ENCODE measurements at regions not wholly inside any gene's neighbourhood (a gene's known extent, or its start where the extent isn't known, plus 50 kb on each side); places are given as distances from the start of the nearest gene placed in this dataset.
"Not testable (repeated sequence)": the region's sequence is repeated elsewhere in the genome, so short reads cannot be mapped to it uniquely, and the experiment has no call there.

DNA sequence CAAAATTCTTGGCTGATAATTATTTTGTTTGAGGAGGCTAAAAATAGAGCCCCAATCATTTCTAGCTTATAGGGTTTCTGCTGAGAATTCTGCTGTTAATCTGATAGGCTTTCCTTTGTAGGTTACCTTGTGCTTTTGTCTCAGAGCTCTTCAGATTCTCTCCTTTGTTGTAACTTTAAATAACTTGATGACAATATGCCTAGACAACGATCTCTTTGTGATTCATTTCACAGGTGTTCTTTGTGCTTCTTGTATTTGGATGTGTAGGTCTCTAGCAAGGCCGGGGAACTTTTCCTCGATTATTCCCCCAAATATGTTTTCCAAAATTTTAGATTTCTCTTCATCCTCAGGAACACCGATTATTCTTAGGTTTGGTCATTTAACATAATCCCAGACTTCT, 376.5 kb upstream of the MAN1A1 start:
- no peak for DNase-seq (ENCODE audit: low read depth)

DNA sequence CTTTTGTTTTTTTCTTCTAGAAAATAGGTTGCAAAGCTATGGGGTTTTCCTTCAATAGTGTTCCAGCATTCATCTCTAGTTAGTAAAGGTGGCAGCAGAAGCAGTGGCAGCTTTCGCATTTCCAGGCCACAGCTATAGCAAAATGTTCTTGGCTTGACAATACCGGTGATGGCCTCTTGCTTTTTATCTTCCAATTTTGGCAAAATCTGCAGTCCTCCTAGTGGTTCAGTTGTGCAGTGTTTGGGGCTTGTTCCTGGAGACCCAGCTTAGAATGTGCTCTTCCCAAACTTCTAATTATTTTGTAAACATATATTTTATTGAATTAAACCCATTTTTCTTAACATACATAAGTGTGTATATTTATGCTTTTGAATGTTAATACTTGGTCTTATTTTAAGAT, 370.6 kb upstream of the MAN1A1 start:
- DNase-seq (ENCODE audit: low read depth) = no peak

DNA sequence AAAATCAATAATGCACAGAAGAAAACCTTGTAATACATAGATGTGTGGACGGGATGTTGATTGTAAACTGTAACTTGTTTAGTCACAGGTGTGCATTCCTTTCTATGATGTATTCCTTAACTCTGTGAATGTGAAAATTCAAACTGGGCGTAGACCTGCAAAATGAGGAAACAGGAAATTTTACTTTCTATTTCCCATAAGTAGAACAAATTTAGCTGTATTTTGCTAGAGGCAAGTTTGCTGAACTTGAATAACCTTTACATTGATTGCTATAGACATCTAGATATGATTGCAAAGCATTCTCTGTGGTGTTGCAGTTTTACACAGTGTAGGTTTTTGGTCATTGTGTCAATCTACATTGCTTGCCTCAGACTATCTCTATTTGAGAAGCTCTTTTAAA, 368.4 kb upstream of the MAN1A1 start:
- no peak for DNase-seq (ENCODE audit: low read depth)

DNA sequence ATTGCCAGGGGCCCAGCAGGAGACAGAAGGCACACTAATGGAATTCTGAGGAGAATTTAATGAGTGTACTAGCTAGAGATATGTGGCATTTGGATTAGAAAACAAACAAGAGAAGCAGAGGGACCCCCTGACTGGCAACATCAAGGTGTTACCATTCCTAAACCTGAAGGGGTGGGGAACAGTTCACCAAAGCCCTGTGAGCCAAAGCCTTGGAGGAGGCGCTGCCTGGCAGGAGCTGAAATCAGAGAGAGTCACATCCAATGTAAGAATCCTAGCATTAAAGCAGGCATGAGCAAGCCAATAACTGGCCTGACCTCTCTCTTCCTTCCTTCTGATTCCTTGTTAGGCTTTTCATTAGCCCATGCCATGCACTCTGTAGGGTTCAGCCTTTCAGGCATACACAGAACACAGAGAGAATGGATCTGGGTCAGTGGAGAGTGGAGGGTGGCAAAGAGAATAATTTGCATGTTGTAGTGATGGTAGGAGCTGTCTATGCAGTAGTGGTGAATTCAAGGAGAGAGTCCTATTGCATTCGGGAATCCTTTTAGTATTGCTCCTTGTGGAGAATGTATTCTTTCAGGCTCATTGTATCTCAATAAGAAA, 367.2 kb upstream of the MAN1A1 start:
- no peak for DNase-seq (ENCODE audit: low read depth)

DNA sequence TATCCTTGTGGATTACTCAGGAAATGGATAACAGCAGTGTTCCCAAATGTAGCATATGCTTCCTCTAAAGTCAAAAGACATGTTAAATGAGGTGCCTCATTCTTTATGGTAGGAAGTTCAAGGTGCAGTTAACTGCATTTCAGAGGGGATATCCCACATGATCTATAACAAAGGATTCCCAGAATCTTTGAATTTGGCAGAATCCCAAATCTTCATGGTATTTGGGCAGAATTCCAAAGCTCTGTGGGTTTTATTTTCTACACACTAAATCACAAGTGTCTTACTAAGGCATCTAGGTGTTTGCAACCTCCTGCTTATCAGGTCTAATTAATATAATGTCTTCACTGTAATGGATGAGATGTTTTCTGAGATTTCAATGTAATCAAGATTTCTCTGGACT, 364.3 kb upstream of the MAN1A1 start:
- no peak for DNase-seq (ENCODE audit: low read depth)

DNA sequence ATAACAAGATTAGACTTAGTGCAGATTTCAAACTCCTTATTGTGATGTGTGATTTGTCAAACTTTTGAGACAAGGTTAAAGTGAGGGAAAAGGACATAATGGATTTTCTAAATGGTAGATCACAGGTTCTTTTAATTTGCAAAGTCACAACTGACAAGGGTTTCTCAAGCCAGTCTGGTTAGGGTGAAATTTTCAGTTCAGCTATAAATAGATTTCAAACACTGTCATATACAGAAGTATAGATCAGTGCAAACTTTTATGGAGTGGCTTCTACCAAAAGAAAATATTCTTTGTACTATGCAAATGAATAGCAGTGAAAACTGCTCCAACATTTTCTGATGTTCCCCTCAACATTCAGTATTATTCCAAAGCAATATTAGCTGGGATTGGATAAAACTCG, 337.1 kb upstream of the MAN1A1 start:
- DNase-seq (ENCODE audit: low read depth) = no peak

DNA sequence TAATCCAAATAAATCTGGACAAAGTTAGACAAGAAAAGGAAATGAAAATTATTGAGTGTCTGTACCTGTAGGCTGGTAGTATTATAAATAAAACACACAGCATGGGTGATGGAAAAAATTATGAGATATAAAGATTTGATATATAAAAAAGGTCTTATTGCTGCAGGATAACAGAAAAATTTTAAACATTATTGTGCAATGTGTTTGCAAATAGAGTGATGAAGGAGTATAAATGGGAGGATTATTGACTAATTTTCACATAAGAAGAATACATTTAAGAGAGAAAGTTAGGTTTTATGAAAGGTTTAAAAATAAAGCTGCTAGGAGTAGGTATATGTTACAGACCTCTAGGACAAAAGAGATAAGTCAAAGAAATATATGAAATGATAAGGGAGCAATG, 336.7 kb upstream of the MAN1A1 start:
- DNase-seq (ENCODE audit: low read depth) = no peak

DNA sequence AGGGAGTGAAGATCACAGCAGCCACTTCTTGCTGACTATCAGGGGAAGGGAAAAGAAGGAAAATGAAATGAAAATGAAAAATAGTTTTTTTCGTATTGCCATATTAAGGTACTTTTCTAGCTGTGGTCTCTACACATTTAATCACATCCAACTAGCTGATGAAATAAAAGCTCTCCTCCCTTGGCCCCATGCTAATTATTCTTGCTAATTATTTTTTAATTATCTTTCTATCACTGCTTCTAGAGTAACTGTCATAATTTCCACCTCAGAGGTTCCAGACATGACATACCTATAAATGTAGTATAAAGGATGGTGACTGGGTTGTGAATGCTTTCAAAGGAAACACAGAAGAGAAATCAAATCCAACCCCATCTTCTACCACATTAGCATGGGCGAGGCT, 334.1 kb upstream of the MAN1A1 start:
- DNase-seq (ENCODE audit: low read depth) = no peak

DNA sequence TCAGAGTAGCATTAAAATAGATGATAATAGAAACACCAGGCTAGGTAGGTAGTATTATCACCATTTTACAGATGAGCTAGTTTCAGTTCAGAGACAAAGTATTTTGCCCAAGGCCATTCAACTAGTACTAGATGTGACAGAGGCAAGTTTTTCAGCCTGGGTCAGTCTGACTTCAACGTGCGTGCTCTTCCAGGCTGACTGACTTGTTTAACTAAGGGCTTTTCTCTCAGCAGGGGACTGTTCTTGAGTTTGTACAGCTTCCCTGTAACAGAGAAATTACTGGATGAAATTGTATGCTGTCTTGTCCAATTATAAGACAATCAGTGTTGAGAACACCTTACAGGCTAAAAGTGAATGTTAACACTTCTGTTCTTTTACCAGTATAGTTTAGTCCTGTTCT, 333.5 kb upstream of the MAN1A1 start:
- no peak for DNase-seq (ENCODE audit: low read depth)

DNA sequence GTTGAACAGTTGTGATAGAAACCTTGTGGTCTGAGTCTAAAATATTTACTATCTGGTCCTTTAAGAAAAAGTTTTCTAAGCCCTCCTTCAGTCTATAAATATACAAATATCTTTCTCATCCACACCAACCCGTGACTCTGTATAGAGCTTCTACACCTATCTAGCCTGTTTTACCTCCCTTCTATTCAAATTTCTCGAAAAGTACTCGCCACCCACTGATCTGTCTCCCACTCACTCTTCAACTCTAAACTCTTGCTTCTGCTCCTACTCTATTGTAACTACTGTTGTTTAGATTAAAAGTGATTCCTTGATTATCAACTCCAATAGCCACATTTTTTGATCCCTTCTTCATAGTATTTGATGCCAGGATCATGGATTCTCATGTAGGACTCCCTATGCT, 329.4 kb upstream of the MAN1A1 start:
- DNase-seq (ENCODE audit: low read depth) = no peak

DNA sequence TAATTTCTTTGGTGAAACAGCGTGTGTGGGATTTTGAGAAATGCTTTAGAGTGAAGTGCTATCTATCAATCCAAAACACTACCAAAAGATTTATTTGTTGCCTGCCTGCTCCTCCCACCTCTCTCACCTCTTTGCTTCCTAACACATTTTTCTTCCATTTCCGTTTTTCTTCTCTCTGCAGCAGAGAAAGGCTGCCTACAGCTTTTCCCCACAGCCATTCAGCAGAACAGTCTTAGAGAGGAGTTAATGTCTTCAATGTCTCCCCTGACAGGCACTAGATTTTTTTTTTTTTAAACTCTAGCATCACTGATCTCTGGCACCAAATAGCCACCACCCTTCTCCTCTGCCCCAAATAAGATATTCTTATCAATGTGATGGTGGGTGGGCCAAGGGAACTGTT, 327.8 kb upstream of the MAN1A1 start:
- no peak for DNase-seq (ENCODE audit: low read depth)

DNA sequence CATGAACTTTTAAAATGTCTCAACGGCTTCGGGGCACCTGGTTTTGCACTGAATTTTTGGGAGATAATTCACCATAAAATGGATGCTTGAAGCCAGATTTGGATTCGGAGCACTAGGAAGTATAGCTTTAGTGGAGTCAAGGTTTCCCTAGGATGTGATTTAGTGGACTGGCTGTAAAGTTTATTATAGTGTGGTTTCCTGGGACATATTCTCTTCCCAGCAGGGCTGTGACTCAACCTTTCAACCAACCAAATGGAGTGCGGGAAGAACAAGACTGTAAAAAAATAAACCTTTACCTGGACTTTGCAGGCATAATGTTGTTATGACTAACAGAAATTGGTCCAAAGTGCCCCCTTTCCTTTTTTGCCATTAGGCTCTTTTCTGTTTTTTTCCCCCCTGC, 327.4 kb upstream of the MAN1A1 start:
- no peak for DNase-seq (ENCODE audit: low read depth)

DNA sequence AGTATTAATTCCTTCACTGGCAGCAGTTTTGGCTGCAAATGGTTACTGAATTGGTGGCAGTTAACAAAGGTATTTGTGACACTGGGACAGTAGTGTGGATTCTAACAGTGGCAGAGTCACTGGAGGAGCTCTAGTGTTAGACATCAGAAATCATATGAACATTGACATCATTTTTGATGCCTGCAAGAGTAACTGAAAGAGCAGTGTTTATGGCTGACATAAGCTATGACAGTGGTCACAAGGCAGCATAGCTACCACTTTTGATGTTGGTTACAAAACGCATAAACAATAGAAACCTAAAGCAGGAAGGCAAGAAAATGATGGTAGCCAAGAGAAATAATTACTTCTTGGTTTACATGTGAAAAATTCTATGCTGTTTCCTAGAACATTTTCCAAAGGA, 326.7 kb upstream of the MAN1A1 start:
- DNase-seq (ENCODE audit: low read depth) = no peak

DNA sequence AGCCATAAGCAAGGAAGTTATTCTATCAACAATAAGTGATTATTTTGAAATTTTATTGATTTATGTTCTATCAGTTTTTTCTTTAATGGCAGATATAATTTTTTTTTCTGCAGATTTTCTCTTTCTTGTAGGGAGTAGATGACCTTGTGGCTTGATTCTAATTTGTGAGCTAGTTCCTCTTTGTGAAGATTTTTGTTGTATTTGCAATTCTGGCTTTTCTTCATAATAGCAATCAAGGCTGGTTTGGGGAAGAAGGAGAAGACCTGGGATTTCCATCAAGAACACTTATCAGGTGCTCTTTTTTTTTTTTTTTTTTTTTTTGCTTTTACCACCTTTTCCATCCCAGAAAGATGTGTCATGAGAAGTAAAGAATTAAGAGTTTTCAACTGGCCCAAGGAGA, 324.2 kb upstream of the MAN1A1 start:
- no peak for DNase-seq (ENCODE audit: low read depth)

DNA sequence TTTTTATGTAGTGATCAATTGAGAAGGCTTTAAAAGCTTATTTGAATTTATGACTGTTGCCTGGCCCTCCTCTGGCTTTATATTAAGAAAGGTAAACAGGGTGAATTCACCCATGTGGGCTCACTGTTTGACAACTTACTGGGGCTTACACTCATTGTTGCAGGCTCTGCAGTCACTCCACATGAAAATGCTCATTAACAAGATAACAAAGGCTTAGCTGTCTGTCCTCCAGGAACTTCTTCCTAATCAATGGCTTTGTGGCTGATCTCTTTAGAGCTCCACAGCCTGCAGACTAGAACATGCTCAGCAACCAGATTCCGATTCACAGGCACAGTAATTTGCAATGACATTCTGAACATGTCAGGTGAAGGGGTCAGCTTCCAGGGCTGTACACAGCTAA, 323.2 kb upstream of the MAN1A1 start:
- no peak for DNase-seq (ENCODE audit: low read depth)

DNA sequence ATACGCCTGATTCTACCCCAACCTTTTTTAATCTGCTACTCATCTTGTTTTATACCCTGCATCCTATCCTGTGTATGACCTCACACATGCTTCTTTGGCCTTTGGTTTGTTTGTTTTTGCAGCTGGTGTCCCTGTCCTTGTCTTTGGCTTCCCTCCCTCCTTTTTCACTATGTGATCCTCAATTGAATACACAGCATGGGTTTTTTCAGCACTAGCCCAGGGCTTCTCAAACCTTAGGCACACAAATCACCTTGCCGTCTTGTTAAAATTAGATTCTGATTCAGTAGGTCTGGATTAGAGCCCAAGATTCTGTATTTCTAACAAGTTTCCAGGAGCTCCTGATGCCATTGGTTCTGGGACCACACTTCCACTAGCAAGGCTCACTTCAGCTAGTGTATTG, 321.5 kb upstream of the MAN1A1 start:
- no peak for DNase-seq (ENCODE audit: low read depth)

DNA sequence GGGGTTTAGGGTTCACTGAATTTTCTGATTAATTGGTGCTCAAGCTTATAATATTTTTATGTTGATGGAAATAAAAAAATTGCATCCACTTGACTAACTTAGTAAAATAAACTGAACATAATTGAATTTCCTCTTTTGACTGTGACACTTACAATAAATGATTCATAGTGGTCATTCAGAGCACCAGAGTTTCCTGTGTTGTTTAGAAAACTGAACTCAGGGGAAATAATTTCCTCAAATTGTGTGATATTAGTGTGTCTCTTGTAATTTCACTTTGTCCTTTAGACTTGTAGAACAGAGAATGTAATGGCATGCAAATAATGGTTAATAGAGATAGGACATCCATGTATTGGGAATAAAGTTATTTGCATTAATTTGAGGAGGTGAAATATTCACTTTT, 319.7 kb upstream of the MAN1A1 start:
- no peak for DNase-seq (ENCODE audit: low read depth)

DNA sequence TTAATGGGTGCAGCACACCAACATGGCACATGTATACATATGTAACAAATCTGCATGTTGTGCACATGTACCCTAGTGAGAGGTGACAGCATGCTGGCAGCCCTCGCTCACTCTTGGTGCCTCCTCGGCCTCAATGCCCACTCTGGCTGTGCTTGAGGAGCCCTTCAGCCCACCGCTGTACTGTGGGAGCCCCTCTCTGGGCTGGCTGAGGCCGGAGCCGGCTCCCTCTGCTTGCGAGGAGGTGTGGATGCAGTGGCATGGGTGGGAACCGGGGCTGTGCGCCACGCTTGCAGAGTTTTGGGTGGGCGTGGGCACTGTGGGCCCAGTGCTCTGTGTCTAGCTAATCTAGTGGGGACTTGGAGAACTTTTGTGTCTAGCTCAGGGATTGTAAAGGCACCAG, 315.9 kb upstream of the MAN1A1 start:
- DNase-seq (ENCODE audit: low read depth) = not testable (repeated sequence)

DNA sequence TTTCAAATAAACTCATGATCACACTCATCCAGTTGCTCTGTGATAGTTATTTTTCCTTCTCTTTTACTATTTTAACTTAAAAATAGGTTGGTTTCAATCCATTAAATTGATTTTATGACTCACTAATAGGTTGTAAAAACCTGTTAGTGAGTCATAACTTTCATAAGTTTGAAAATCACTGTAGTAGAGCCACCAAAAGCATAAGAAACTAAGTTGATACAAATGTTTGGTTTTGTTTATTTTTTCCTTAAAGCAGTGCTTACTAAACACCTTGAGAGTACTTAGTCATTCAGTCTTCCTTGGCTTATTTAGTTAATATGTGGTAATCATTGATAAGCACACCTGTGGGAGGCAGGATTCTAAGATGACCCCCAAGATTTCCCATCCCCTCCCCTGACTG, 312.1 kb upstream of the MAN1A1 start:
- DNase-seq (ENCODE audit: low read depth) = no peak

DNA sequence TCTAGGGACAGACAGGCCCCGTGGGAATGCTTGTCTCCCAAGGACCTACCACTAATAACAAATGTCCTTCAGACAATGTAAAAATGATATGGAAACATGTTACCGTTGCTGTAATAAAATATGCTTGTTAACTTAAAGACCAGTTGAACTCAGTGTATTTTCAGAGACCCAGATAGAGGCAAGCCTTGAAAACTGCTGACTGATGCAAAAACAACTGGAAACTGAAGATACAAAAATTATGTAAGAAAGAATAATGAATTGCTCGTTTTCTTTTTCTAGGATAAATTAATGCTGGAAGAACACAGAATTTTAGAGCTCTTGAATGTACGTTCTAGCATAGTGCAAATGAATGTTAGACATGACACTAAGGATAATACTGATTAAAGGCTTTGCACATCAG, 311.5 kb upstream of the MAN1A1 start:
- DNase-seq (ENCODE audit: low read depth) = no peak

DNA sequence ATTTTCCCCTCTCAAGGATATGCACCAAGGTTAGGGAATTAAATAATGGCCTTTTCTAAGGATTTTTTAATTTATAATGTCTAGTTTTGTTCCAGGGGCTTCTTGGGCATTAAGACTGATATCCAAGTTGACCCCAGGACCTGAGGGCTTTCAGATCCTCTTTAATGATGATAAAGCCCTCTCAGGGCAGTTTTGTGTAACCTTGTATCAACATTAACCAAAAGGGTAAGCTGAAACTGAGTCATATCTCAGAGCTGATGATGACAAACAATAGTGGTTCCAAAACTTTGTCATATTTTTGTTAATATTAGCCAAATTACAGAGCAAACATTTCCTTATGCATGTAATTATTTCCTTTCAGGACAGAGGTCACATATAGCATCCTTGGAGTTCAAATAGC, 309.4 kb upstream of the MAN1A1 start:
- no peak for DNase-seq (ENCODE audit: low read depth)

DNA sequence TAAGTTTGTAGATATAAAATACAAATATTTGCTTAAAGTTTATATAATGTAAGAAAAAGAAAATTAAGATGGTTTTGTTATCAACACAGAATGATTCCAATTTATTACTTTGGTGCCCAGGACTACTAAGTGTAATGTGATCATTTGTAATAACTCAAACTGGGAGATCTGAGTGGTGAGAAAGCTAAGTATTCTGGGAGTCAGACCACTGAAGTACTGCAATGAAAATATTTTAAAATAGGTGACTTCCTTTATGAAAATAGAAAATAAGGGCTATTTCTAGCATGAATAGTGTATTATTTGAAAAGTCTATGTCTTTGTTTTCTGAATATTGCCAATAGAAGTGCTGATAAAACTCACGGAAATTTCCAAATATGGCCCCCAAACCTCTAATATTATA, 305.6 kb upstream of the MAN1A1 start:
- DNase-seq (ENCODE audit: low read depth) = no peak

DNA sequence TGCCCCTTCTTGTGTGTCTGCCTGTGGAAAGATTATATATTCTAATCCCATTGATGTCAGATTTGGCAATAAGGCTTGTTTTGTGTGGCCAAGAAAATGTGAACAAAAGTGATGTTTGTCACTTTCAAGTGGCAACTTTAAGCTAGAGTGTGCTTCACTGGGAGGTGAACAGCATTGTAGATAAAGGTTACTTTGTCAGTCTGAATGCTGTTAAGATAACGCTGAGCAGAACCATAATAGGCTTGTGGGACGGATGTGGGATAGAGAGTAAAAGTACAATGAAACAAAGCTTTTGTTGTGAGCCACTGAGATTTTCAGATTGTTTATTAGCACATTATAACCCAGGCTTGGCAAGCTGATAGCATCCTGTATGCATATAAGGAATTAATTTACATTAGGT, 303.8 kb upstream of the MAN1A1 start:
- no peak for DNase-seq (ENCODE audit: low read depth)

DNA sequence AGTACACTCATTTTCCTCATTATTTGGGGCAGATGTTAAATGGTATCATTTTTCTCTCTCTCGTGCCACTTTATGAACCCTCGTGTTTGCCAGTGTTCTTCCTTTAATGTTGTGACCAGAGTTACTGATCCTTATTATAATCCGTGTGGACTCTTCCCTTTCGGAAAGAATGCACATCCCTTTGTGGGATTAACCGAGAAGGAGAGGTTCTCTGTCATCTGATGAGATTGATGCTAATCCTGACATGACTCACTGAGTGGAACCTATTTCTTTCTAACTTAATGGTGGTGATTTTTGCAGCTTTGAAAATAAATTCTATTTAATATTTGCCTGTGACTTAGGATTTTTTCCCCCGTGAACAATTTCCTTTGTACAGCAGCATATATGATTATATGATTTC, 300.0 kb upstream of the MAN1A1 start:
- no peak for DNase-seq (ENCODE audit: low read depth)

DNA sequence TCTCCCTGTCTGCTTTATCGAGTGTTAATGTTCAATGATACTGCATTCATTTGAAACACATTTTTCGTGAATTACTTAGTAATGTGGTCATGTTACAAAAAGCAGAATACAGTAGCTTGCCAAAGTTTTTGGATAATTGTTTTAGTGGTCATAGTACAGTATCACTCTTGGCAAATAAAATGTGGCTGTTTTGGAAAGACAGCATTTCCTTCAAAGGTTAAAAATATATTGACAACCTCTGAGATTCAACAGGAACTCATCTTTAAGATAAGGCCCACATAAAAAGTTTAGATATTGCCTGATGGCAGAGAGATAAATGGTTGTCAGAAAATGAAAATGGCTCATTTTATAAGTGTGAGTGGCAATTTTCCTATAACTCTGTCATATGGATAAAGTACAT, 297.7 kb upstream of the MAN1A1 start:
- DNase-seq (ENCODE audit: low read depth) = no peak

All from activated T-cell treated with anti-CD3 and anti-CD28 coated beads for 48 hours (primary cell).